ENCODE measurements at regions not wholly inside any gene's neighbourhood (a gene's known extent, or its start where the extent isn't known, plus 50 kb on each side); places are given as distances from the start of the nearest gene placed in this dataset.

GRCh38 chr10:30199376-30200016 lies 140.1 kb upstream of the JCAD start:
- Histone ChIP-seq H3K79me2 (ENCODE audit: control insufficient read depth, insufficient read depth, low read length) (no peaks in the 10 kb centered on the region), H3K9me3 (replicated peaks; ENCODE audit: control insufficient read depth, insufficient read depth, low read length) (0 out of 3 replicates have a peak, but pooled peaks cover 2% of the 10 kb centered on the region), H3K4me3 (no peak overlapping the region), H3K4me1 (ENCODE audit: control insufficient read depth, insufficient read depth, low read length) (no peaks in the 10 kb centered on the region), H3K27me3 (replicated peaks in 1 of 2; ENCODE audit: control insufficient read depth in 2 of 2, insufficient read depth in 2 of 2, low read length in 1 of 2) (no peaks in the 10 kb centered on the region; a peak in 1 of 4 replicates), H3K4me2 (ENCODE audit: control insufficient read depth, insufficient read depth) (no peak overlapping the region), H3K9ac (ENCODE audit: control insufficient read depth, insufficient read depth, low read length) (no peak overlapping the region), H4K20me1 (ENCODE audit: control insufficient read depth, insufficient read depth) (no peaks in the 10 kb centered on the region), H3K36me3 (ENCODE audit: control insufficient read depth in 2 of 2, insufficient read depth in 2 of 2, low read length in 1 of 2) (no peaks in the 10 kb centered on the region), H2AFZ (ENCODE audit: control insufficient read depth, low read depth, low read length) (no peak overlapping the region), H3K27ac (ENCODE audit: control insufficient read depth, insufficient read depth) (no peak overlapping the region)
- no peak for TF ChIP-seq ATF7 (IDR thresholded peaks at IDR 0.05; ENCODE audit: low read depth)
- TF ChIP-seq PAX8 (IDR thresholded peaks at IDR 0.05), result no peak
- TF ChIP-seq ZNF207 (IDR thresholded peaks at IDR 0.05; ENCODE audit: borderline replicate concordance), result no peak
- TF ChIP-seq IKZF1 (conservative IDR thresholded peaks at IDR 0.05), result no peak
- no peak for TF ChIP-seq REST (IDR thresholded peaks at IDR 0.05; ENCODE audit: low read depth, low read length)
- TF ChIP-seq YY1 (IDR thresholded peaks at IDR 0.05; ENCODE audit: low read depth, low read length), result no peak
- TF ChIP-seq MLLT1 (IDR thresholded peaks at IDR 0.05), result no peak
- TF ChIP-seq HCFC1 (IDR thresholded peaks at IDR 0.05; ENCODE audit: low read length), result no peak
- TF ChIP-seq RELA (IDR thresholded peaks at IDR 0.05; ENCODE audit: borderline replicate concordance, partially characterized antibody), result no peak
- TF ChIP-seq MEF2B (IDR thresholded peaks at IDR 0.05; ENCODE audit: partially characterized antibody, poor library complexity, severe bottlenecking), result no peak
- TF ChIP-seq BHLHE40 (IDR thresholded peaks at IDR 0.05; ENCODE audit: borderline replicate concordance in 1 of 2, low read depth in 2 of 2, low read length in 1 of 2), result no peak
- TF ChIP-seq TARDBP (IDR thresholded peaks at IDR 0.05; ENCODE audit: borderline replicate concordance), result no peak
- no peak for TF ChIP-seq BCL3 (IDR thresholded peaks at IDR 0.05; ENCODE audit: borderline replicate concordance, insufficient read depth, low read depth, low read length, poor library complexity, severe bottlenecking)
- no peak for TF ChIP-seq ZBED1 (IDR thresholded peaks at IDR 0.05; ENCODE audit: borderline replicate concordance)
- TF ChIP-seq HDAC6 (IDR thresholded peaks at IDR 0.05; ENCODE audit: unreplicated experiment), result no peak
- no peak for TF ChIP-seq JUNB (IDR thresholded peaks at IDR 0.05)
- TF ChIP-seq NR2C1 (IDR thresholded peaks at IDR 0.05), result no peak
- no peak for TF ChIP-seq SMAD1 (IDR thresholded peaks at IDR 0.05; ENCODE audit: low read depth, partially characterized antibody)
- no peak for ATAC-seq
- ChIA-PET RAD21 (ENCODE audit: unreplicated experiment) (no interaction called here), POLR2A (no interaction called here), CTCF (no interaction called here), SMC1A (ENCODE audit: uncharacterized antibody, unreplicated experiment) (no interaction called here)
- in situ Hi-C loops (cut with MboI), result no loop called here
- 20% methylated on average over 6 of the region's 6 CpGs for WGBS (ENCODE audit: insufficient coverage, insufficient replicate concordance, low lambda C conversion rate, missing lambda C conversion rate)
- no peak for FAIRE-seq
- BruUV-seq (replicated peaks), result no TSS peak
- no peak for DNase-seq (ENCODE audit: low read depth, low spot score)
- intact Hi-C loops (cut with micrococcal nuclease; ENCODE audit: unreplicated experiment), result no loop called here

All from GM12878 (cell line).